ENCODE measurements at regions not wholly inside any gene's neighbourhood (a gene's known extent, or its start where the extent isn't known, plus 50 kb on each side); places are given as distances from the start of the nearest gene placed in this dataset.

GRCh38 chr2:138183705-138184104, 219.4 kb downstream of the HNMT start:
- Histone ChIP-seq H3K36me3 (ENCODE audit: insufficient read depth, low read length) (no peaks in the 10 kb centered on the region), H2AFZ (ENCODE audit: low read depth, low read length) (no peak overlapping the region), H3K4me3 (ENCODE audit: insufficient read depth, low read depth, low read length) (no peak overlapping the region), H3K27me3 (ENCODE audit: insufficient read depth, low read length) (no peaks in the 10 kb centered on the region), H3K4me2 (ENCODE audit: low read length) (no peak overlapping the region), H3K27ac (ENCODE audit: low read depth, low read length) (no peak overlapping the region), H3K4me1 (ENCODE audit: insufficient read depth, low read length) (no peaks in the 10 kb centered on the region), H3K9ac (ENCODE audit: low read length) (no peak overlapping the region), H3K79me2 (ENCODE audit: insufficient read depth, low read length) (no peaks in the 10 kb centered on the region), H3K9me3 (ENCODE audit: insufficient read depth, low read depth, low read length) (no peaks in the 10 kb centered on the region), H4K20me1 (ENCODE audit: insufficient read depth, low read length) (no peaks in the 10 kb centered on the region)
- no peaks in the 10 kb centered on the region for H3K36me3 Mint-ChIP-seq (ENCODE audit: low read depth, unreplicated experiment)
- peaks cover 2% of the 10 kb centered on the region for H3K4me1 Mint-ChIP-seq (ENCODE audit: low read depth, unreplicated experiment)
- no peaks in the 10 kb centered on the region for H3K27me3 Mint-ChIP-seq (ENCODE audit: low read depth, unreplicated experiment)
- TF ChIP-seq EZH2 (IDR thresholded peaks at IDR 0.05; ENCODE audit: insufficient read depth, low read length) (no peak), CTCF (IDR thresholded peaks at IDR 0.05; ENCODE audit: insufficient read depth, low read depth, low read length) (no peak)
- no peak overlapping the region for H3K4me3 Mint-ChIP-seq (ENCODE audit: unreplicated experiment)
- DNase-seq (ENCODE audit: low read depth) = no peak
- FAIRE-seq = no peak
- no peak overlapping the region for H3K27ac Mint-ChIP-seq (ENCODE audit: unreplicated experiment)
- H3K9me3 Mint-ChIP-seq (ENCODE audit: unreplicated experiment) = no peaks in the 10 kb centered on the region

GRCh38 chr2:138184428-138184827, 220.2 kb downstream of the HNMT start:
- Histone ChIP-seq H3K79me2 (ENCODE audit: insufficient read depth, low read length) (no peaks in the 10 kb centered on the region), H2AFZ (ENCODE audit: low read depth, low read length) (no peak overlapping the region), H3K4me1 (ENCODE audit: insufficient read depth, low read length) (no peaks in the 10 kb centered on the region), H3K9ac (ENCODE audit: low read length) (no peak overlapping the region), H4K20me1 (ENCODE audit: insufficient read depth, low read length) (no peaks in the 10 kb centered on the region), H3K4me3 (ENCODE audit: insufficient read depth, low read depth, low read length) (no peak overlapping the region), H3K27ac (ENCODE audit: low read depth, low read length) (no peak overlapping the region), H3K36me3 (ENCODE audit: insufficient read depth, low read length) (no peaks in the 10 kb centered on the region), H3K4me2 (ENCODE audit: low read length) (no peak overlapping the region), H3K27me3 (ENCODE audit: insufficient read depth, low read length) (no peaks in the 10 kb centered on the region), H3K9me3 (ENCODE audit: insufficient read depth, low read depth, low read length) (no peaks in the 10 kb centered on the region)
- FAIRE-seq (no peak), DNase-seq (ENCODE audit: low read depth) (no peak)
- Mint-ChIP-seq H3K9me3 (ENCODE audit: unreplicated experiment) (no peaks in the 10 kb centered on the region), H3K4me1 (ENCODE audit: low read depth, unreplicated experiment) (peaks cover 2% of the 10 kb centered on the region), H3K27me3 (ENCODE audit: low read depth, unreplicated experiment) (no peaks in the 10 kb centered on the region), H3K4me3 (ENCODE audit: unreplicated experiment) (no peak overlapping the region), H3K36me3 (ENCODE audit: low read depth, unreplicated experiment) (no peaks in the 10 kb centered on the region), H3K27ac (ENCODE audit: unreplicated experiment) (no peak overlapping the region)
- TF ChIP-seq CTCF (IDR thresholded peaks at IDR 0.05; ENCODE audit: insufficient read depth, low read depth, low read length) (no peak), EZH2 (IDR thresholded peaks at IDR 0.05; ENCODE audit: insufficient read depth, low read length) (no peak)

- no peaks in the 10 kb centered on the region for H4K20me1 ChIP-seq (ENCODE audit: insufficient read depth, low read length)
- H3K9ac ChIP-seq (ENCODE audit: low read length) = no peak overlapping the region
- TF ChIP-seq CTCF (IDR thresholded peaks at IDR 0.05; ENCODE audit: insufficient read depth, low read depth, low read length) (no peak), EZH2 (IDR thresholded peaks at IDR 0.05; ENCODE audit: insufficient read depth, low read length) (no peak)
- H3K4me2 ChIP-seq (ENCODE audit: low read length) = no peak overlapping the region
- H3K36me3 Mint-ChIP-seq (ENCODE audit: low read depth, unreplicated experiment) = no peaks in the 10 kb centered on the region
- no peaks in the 10 kb centered on the region for H3K36me3 ChIP-seq (ENCODE audit: insufficient read depth, low read length)
- H3K27ac ChIP-seq (ENCODE audit: low read depth, low read length) = no peak overlapping the region
- H3K9me3 Mint-ChIP-seq (ENCODE audit: unreplicated experiment) = no peaks in the 10 kb centered on the region
- H3K9me3 ChIP-seq (ENCODE audit: insufficient read depth, low read depth, low read length) = no peaks in the 10 kb centered on the region
- DNase-seq (ENCODE audit: low read depth) (no peak), FAIRE-seq (no peak)
- H3K4me3 Mint-ChIP-seq (ENCODE audit: unreplicated experiment) = no peak overlapping the region
- no peaks in the 10 kb centered on the region for H3K4me1 ChIP-seq (ENCODE audit: insufficient read depth, low read length)
- H3K79me2 ChIP-seq (ENCODE audit: insufficient read depth, low read length) = no peaks in the 10 kb centered on the region
- H3K27ac Mint-ChIP-seq (ENCODE audit: unreplicated experiment) = no peak overlapping the region
- H3K27me3 ChIP-seq (ENCODE audit: insufficient read depth, low read length) = no peaks in the 10 kb centered on the region
- no peak overlapping the region for H3K4me3 ChIP-seq (ENCODE audit: insufficient read depth, low read depth, low read length)
- peaks cover 2% of the 10 kb centered on the region for H3K4me1 Mint-ChIP-seq (ENCODE audit: low read depth, unreplicated experiment)
- no peak overlapping the region for H2AFZ ChIP-seq (ENCODE audit: low read depth, low read length)
- no peaks in the 10 kb centered on the region for H3K27me3 Mint-ChIP-seq (ENCODE audit: low read depth, unreplicated experiment)
These were observed 221.6 kb downstream of the HNMT start for GRCh38 chr2:138185827-138186226.
